ENCODE measurements at regions not wholly inside any gene's neighbourhood (a gene's known extent, or its start where the extent isn't known, plus 50 kb on each side); places are given as distances from the start of the nearest gene placed in this dataset.

GRCh38 chr1:227450489-227450888 is 112.9 kb upstream of the ZNF678 start (continued):
- no peak for TF ChIP-seq ZBTB5 (IDR thresholded peaks at IDR 0.05)
- TF ChIP-seq ZBTB49 (CRISPR knock-in tag; IDR thresholded peaks at IDR 0.05; ENCODE audit: borderline replicate concordance) = no peak
- no peak for TF ChIP-seq MLLT1 (IDR thresholded peaks at IDR 0.05)
- no peak for TF ChIP-seq RERE (CRISPR knock-in tag; IDR thresholded peaks at IDR 0.05; ENCODE audit: borderline replicate concordance)
- no peak for TF ChIP-seq RBM15 (IDR thresholded peaks at IDR 0.05; ENCODE audit: insufficient read depth, low read length)
- TF ChIP-seq NFXL1 (CRISPR knock-in tag; IDR thresholded peaks at IDR 0.05) = no peak
- no peak for TF ChIP-seq FOXA3 (CRISPR knock-in tag; conservative IDR thresholded peaks at IDR 0.05 in 1 of 2, IDR thresholded peaks at IDR 0.05 in 1 of 2)
- TF ChIP-seq ATF4 (CRISPR knock-in tag; IDR thresholded peaks at IDR 0.05) = peak; percentile 56; the same call in 1 of the 2 replicates
- no peak for TF ChIP-seq ZNF589 (CRISPR knock-in tag; IDR thresholded peaks at IDR 0.05; ENCODE audit: low read depth)
- TF ChIP-seq SMAD4 (CRISPR knock-in tag; conservative IDR thresholded peaks at IDR 0.05) = peak; percentile 88
- TF ChIP-seq RAD51 (IDR thresholded peaks at IDR 0.05; ENCODE audit: borderline replicate concordance, low read depth) = peak; percentile 88
- TF ChIP-seq FOXK1 (CRISPR knock-in tag; IDR thresholded peaks at IDR 0.05; ENCODE audit: borderline replicate concordance) = no peak
- TF ChIP-seq CEBPG (CRISPR knock-in tag; IDR thresholded peaks at IDR 0.05) = peak; percentile 65; the same call in 1 of the 2 replicates
- TF ChIP-seq CEBPG (tag; conservative IDR thresholded peaks at IDR 0.05 in 1 of 2, IDR thresholded peaks at IDR 0.05 in 1 of 2) = peak in 1 of 2 experiments; percentile 92; a peak in 2 of 4 replicates
